T-helper 1 cell treated with Interleukin-12 subunit alpha and Interleukin-12 subunit beta and Interleukin-4 antibody, amounts not matched to agents 30 μg/mL and 1 μg/mL, for 36 hours (primary cell): ENCODE measurements at regions not wholly inside any gene's neighbourhood (a gene's known extent, or its start where the extent isn't known, plus 50 kb on each side); places are given as distances from the start of the nearest gene placed in this dataset.

ENCODE experiments used
- H3K27ac Mint-ChIP-seq: one replicate; pipeline ENCODE4 v1.8.0; 2021; ENCODE audit warnings: mild to moderate bottlenecking, mixed read lengths
- H3K27me3 Mint-ChIP-seq: one replicate; pipeline ENCODE4 v1.8.0; 2021; ENCODE audit warnings: low read depth, mixed read lengths
- H3K36me3 Mint-ChIP-seq: one replicate; pipeline ENCODE4 v1.8.0; 2021; ENCODE audit warnings: low read depth, mixed read lengths
- H3K4me1 Mint-ChIP-seq: one replicate; pipeline ENCODE4 v1.8.0; 2021; ENCODE audit warnings: low read depth, mixed read lengths
- H3K4me3 Mint-ChIP-seq: one replicate; pipeline ENCODE4 v1.8.0; 2021; ENCODE audit warnings: mild to moderate bottlenecking, moderate library complexity, mixed read lengths
- H3K9me3 Mint-ChIP-seq: one replicate; pipeline ENCODE4 v1.8.0; 2021; ENCODE audit warnings: mixed read lengths

DNA sequence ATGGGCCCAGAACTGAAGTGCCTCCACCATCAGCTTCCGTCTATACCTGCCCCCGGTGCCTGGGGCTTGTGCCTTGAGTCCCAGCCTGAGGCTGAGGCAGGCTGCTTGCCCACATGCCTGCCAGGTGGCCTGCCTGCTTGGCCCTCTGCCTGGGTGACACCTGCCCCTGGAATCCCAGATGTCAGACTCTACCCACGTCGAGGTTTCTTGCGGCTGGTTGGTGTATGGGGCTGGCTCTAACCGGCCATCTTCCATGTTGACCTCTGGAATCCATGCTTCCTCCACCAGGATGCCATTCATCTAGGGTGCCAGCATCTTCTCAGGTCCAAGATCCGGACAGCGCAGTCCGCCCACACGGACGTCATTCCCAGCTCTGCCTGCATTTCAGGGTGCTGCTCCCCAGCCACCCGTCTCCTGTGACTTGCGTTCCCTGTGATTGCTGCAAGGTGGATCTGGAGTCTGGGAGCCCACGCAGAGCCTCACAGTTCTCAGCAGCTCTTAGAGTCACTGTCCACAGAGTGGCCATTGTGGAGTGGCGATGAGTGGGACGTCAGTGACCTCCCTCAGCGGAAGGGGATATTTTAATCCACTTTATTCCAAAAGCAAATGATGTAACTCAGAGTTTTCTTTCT lies 298.1 kb downstream of the TCERG1L start:
- H3K4me3 Mint-ChIP-seq, result no peak overlapping the region
- H3K9me3 Mint-ChIP-seq, result no peaks in the 10 kb centered on the region
- no peaks in the 10 kb centered on the region for H3K27me3 Mint-ChIP-seq
- no peaks in the 10 kb centered on the region for H3K36me3 Mint-ChIP-seq
- H3K4me1 Mint-ChIP-seq, result no peaks in the 10 kb centered on the region
- no peak overlapping the region for H3K27ac Mint-ChIP-seq

DNA sequence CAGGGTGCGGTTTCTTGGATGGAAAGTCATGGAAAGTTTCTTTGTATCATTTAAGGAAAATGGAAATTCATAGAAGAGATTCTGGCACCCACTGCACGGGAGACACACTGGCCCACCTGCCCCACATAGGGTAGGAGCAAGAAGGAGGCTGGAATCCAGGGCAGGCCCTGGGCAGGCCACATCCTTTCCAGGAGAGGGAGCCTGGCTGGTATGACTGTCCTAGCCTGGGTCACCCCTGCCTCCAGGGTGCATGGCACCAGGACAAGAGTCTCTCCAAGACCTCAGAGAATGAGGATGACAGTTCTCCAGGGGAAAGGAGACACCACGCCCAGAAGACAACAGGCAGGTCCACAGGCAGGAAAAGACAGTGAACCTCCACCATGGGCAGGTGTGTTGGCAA lies 297.2 kb downstream of the TCERG1L start:
- Mint-ChIP-seq H3K36me3 (no peaks in the 10 kb centered on the region), H3K4me3 (no peak overlapping the region), H3K9me3 (no peaks in the 10 kb centered on the region), H3K4me1 (no peaks in the 10 kb centered on the region), H3K27me3 (no peaks in the 10 kb centered on the region), H3K27ac (no peak overlapping the region)

DNA sequence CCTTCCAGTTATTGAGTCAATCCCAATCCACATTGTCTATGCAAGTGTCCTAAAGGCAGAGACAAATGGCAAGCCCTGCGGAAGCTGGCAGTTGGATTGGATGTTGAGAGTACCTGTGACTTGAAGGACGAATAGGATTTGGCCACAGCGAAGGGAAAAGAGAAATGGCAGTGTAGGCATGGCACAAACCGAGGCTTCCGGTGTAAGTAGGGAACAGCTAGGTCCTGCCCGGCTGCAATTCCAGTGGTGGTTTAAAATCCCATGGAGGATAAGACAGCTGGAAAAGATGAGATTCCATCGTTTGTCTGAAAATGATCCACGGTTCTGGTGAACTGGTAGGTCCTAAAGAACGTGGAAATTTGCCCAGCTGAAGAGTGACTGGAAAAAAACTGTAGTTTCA lies 296.2 kb downstream of the TCERG1L start:
- Mint-ChIP-seq H3K27me3 (no peaks in the 10 kb centered on the region), H3K4me1 (no peaks in the 10 kb centered on the region), H3K27ac (no peak overlapping the region), H3K9me3 (no peaks in the 10 kb centered on the region), H3K36me3 (no peaks in the 10 kb centered on the region), H3K4me3 (no peak overlapping the region)

DNA sequence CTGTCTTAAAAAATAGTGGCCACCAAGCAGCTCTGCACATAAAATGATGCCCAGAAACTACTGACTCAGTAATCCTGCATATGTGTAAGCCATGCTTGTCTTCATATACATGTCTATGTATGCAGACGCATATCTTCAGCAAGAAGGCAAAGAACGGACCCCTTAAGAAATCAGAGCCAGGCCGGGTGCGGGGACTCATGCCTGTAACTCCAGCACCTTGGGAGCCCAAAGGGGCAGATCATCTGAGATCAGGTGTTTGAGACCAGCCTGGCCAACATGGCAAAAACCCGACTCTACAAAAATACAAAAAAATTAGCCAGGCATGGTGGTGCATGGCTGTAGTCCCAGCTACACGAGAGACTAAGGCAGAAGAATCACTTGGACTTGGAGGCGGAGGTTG lies 295.0 kb downstream of the TCERG1L start:
- no peak overlapping the region for H3K4me3 Mint-ChIP-seq
- no peaks in the 10 kb centered on the region for H3K4me1 Mint-ChIP-seq
- H3K27me3 Mint-ChIP-seq, result no peaks in the 10 kb centered on the region
- H3K36me3 Mint-ChIP-seq, result no peaks in the 10 kb centered on the region
- H3K27ac Mint-ChIP-seq, result no peak overlapping the region
- H3K9me3 Mint-ChIP-seq, result no peaks in the 10 kb centered on the region

DNA sequence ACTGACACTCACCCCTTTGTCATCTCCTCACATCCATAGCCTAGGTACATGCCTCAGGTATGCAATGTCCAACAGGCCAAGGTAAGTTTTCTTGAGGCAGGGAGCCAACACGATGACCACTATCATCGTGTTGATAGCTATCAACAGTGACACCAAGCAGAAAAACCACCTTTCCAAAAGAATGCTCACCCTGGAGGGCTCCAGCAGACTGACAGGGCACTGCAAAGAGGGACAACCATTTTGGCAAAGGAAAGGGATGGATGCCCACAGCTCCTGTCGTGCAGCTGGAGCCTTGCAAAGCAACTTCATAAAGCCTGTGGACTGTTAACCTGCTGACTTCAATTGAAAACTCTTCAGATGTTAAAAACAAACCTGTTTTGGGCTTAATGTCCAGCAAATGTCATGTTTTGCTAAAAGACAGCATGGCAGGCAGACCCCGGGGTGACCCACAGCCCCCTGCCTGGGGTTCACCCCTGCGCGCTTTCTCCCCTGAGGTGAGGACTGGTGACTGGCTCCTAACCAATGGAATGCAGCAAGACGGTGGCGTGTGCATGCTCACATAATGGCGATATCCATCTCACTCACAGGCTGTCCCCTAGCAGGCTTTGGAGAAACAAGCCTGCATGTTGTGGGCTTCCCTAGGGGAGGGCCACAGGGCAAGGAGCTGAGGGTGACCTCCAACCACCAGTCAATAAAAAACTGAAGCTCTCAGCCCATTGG lies 293.8 kb downstream of the TCERG1L start:
- H3K4me1 Mint-ChIP-seq, result no peaks in the 10 kb centered on the region
- no peak overlapping the region for H3K27ac Mint-ChIP-seq
- no peaks in the 10 kb centered on the region for H3K36me3 Mint-ChIP-seq
- H3K4me3 Mint-ChIP-seq, result no peak overlapping the region
- no peaks in the 10 kb centered on the region for H3K9me3 Mint-ChIP-seq
- H3K27me3 Mint-ChIP-seq, result no peaks in the 10 kb centered on the region

DNA sequence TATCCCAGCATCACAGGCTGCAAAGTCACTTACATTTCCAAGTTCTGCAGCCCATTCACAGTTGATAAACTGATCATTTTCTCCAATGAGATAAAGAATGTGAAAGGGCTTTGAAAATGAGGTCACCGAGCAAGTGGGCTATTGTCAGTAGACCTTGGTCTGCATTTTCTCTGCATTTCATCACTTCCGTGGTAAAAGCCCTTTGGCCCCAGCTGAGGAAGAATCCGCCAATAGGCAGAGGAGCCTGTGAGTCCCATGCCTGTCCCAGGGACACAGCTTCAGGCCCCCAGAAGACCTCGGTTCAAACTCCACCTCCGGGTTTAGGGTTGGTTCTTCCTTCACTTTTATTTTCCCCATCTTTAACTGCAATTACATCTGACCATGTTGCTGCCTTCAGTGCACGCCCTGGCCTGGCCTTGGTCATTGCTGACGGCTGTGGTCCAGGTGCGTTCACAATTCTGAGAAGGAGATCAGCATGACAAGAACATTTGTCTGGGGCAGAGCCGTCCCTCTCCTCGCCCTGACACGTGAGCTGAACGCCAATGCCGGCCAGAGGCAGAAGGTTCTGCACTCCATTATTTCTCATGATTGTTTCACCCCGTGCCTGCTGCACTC lies 292.5 kb downstream of the TCERG1L start:
- Mint-ChIP-seq H3K27me3 (no peaks in the 10 kb centered on the region), H3K9me3 (no peaks in the 10 kb centered on the region), H3K4me3 (no peak overlapping the region), H3K27ac (no peak overlapping the region), H3K36me3 (no peaks in the 10 kb centered on the region), H3K4me1 (no peaks in the 10 kb centered on the region)

DNA sequence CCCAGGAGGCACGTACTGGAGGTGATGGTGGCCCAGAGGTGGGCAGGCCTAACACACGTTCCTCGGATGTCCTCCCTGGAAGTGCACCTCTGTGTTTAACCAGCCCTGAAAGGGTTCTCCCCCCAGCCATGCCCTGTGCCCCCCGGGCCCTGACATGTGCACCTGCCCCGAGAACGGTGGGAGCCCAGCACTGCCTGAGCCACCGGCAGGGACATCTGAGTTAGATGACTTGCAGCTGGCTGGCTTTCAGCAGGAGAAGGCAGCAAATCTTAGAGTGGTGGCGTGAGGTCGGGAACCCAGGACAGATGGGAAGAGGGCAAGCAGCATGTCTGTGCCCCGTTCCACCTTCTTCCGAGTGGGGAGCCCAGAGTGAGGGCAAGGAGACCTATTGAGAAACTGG lies 291.8 kb downstream of the TCERG1L start:
- H3K4me1 Mint-ChIP-seq, result no peaks in the 10 kb centered on the region
- H3K27me3 Mint-ChIP-seq, result no peaks in the 10 kb centered on the region
- H3K36me3 Mint-ChIP-seq, result no peaks in the 10 kb centered on the region
- no peaks in the 10 kb centered on the region for H3K9me3 Mint-ChIP-seq
- no peak overlapping the region for H3K27ac Mint-ChIP-seq
- H3K4me3 Mint-ChIP-seq, result no peak overlapping the region

DNA sequence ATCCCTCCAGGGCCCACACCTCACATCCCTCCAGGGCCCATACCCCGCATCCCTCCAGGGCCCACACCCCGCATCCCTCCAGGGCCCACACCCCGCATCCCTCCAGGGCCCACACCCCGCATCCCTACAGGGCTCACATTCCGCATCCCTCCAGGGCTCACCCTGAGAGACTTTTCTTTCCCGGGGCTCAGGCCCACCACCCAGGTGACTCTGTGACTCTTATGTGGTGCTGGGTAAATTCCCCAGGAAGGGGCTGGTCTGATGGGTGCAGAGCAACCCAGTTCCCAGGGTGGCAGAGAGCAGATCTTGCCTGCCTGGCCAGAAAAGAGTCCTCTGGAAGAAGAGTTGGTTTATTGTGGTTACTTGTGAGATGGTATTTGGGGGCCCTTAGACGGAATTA lies 290.7 kb downstream of the TCERG1L start:
- H3K4me1 Mint-ChIP-seq, result no peaks in the 10 kb centered on the region
- no peaks in the 10 kb centered on the region for H3K36me3 Mint-ChIP-seq
- H3K27ac Mint-ChIP-seq, result no peak overlapping the region
- H3K9me3 Mint-ChIP-seq, result no peaks in the 10 kb centered on the region
- no peak overlapping the region for H3K4me3 Mint-ChIP-seq
- H3K27me3 Mint-ChIP-seq, result no peaks in the 10 kb centered on the region

DNA sequence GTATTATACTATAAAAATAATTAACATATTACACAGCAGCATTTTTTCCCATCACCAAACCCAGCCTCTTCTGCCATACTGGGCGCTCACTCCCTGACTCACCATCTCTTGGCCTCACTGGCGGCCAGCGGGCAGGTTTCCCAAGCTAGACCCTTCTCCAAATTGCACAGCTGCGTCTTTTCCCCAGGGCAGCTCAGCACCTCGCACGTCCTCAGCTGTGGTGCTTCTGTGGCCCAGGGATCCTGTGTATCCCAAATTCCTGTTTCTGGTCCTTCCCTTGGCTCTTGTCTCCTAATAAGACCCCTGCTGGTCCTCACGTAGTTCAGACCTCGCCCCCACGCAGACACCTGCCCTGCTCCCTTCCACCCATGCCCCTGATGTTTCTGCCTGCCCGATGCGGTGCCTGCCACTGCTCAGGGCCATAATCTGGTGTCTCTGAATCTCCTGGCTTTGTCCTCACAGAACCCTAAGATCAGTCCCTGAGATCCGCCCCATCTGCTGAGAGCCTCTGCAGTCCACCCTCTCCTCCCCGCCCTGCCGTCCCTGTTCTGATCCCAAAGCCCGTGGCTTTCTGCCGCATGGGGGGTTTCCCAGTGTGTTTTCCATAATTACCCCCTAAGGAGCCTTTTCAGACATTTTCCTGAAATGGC lies 290.1 kb downstream of the TCERG1L start:
- H3K27me3 Mint-ChIP-seq, result no peaks in the 10 kb centered on the region
- H3K4me1 Mint-ChIP-seq, result no peaks in the 10 kb centered on the region
- no peaks in the 10 kb centered on the region for H3K9me3 Mint-ChIP-seq
- no peaks in the 10 kb centered on the region for H3K36me3 Mint-ChIP-seq
- H3K4me3 Mint-ChIP-seq, result no peak overlapping the region
- H3K27ac Mint-ChIP-seq, result no peak overlapping the region

DNA sequence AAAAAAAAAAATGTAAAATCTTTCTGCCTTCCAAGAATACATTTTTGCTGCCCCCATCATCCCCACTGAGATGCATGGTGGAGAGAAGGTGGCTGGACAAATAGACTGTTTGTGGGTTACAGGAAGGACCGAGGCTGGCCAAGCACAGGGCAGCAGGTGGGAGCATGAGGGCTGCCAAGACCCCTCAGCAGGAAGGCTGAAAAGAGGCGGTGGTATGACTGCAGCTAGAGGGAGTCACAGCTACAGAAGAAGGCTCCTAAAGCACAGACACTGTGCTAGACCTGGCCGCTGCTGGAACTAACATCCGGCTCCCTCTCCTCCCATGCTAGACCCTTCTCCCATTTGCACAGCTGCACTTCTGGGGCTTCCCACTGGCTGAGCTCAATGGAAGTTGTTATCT lies 289.6 kb downstream of the TCERG1L start:
- Mint-ChIP-seq H3K4me3 (no peak overlapping the region), H3K4me1 (no peaks in the 10 kb centered on the region), H3K36me3 (no peaks in the 10 kb centered on the region), H3K9me3 (no peaks in the 10 kb centered on the region), H3K27ac (no peak overlapping the region), H3K27me3 (no peaks in the 10 kb centered on the region)

DNA sequence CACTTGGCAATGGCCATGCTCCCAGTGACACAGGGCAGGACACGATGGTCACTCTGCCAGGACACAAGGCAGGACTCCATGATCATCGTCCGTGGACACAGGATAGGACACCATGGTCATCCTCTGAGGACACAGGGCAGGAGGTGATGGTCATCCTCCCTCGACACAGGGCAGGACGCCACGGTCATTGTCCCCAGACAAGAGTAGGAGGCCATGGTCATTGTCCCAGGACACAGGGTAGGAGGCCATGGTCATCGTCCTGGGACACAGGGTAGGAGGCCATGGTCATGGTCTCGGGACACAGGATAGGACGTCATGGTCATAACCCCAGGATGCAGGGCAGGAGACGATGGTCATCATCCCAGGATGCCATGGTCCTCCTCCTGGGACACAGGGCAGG lies 289.2 kb downstream of the TCERG1L start:
- no peaks in the 10 kb centered on the region for H3K9me3 Mint-ChIP-seq
- no peak overlapping the region for H3K4me3 Mint-ChIP-seq
- H3K27ac Mint-ChIP-seq, result no peak overlapping the region
- H3K36me3 Mint-ChIP-seq, result no peaks in the 10 kb centered on the region
- H3K27me3 Mint-ChIP-seq, result no peaks in the 10 kb centered on the region
- H3K4me1 Mint-ChIP-seq, result no peaks in the 10 kb centered on the region

DNA sequence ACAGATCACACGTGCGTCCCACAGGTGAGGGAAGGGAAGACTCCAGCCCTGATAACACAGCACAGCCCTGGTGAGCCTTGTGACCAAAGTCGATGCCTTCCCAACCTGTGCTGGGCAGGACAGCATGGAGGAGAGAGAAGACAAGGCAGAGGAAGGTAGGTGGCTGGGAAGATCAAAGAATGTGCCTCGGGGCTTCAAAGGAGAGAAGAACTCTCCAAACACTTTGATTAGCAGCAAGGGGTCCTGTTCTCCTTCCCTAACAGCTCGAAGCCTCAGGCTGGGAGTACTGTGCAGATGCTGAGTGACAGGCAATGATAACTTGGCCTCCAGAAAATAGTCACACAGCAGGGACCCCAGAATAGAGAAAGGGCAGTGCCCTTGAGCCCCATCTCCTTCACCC lies 288.5 kb downstream of the TCERG1L start:
- Mint-ChIP-seq H3K4me3 (no peak overlapping the region), H3K9me3 (no peaks in the 10 kb centered on the region), H3K27ac (no peak overlapping the region), H3K27me3 (no peaks in the 10 kb centered on the region), H3K36me3 (no peaks in the 10 kb centered on the region), H3K4me1 (no peaks in the 10 kb centered on the region)

DNA sequence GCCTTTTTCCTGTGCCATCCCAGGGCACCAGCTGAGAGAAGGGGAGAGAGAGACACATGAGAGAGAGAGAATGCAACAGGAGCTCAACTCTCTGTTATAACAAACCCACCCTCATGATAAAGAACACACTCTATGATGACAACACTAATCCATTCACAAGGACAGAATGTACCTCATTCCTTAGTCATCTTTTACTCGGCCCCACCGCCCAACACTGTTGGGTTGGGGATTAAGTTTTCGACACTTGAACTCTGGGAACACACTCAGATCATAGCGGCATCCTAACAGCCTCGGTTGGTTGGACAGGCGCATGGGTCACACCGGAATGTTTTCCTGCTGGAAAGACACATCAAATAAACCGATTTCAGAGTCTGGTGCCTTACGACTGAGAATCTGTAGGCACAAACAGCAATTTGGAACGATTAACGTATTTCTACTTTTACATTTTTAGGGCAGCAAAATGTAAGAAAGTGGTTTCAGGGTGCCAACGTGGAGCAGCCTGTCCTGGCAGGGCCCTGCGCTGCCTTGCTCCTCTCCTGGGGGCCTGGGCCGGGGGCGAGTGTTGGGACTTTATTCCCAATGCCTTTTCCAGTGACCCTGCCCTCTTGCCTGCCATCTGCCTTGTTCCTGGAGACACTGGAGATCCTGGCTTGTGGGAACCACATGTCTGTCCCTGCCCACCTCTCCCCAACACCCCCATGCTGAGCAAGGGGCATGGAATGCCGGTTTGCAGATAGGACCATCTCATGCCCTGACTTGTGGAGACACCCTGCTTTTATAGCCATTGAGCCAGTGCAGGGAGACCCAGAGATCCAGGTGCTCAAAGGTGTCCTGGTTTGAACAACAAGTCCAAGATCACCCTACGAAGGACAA lies 287.0 kb downstream of the TCERG1L start:
- no peak overlapping the region for H3K4me3 Mint-ChIP-seq
- H3K27me3 Mint-ChIP-seq, result no peaks in the 10 kb centered on the region
- H3K4me1 Mint-ChIP-seq, result no peaks in the 10 kb centered on the region
- no peaks in the 10 kb centered on the region for H3K9me3 Mint-ChIP-seq
- H3K27ac Mint-ChIP-seq, result no peak overlapping the region
- no peaks in the 10 kb centered on the region for H3K36me3 Mint-ChIP-seq

DNA sequence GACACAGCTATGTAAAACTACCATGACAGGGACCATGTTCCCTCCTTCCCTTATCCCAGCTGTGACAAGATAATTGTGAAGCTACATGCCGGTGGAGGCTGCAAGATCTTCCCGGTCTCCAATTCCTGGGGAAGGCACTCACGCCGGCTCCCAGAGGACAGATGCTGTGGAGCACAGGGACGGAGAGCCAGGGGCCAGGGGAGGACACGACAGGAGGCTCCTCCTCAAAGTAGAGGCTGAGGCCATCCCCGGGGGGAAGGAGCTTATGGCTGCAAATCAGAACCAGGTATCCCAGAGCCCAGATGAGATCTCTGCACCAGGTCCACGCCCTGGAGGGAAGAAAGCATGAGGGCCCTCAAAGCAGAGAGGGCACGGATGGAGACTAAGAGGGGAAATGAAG lies 286.2 kb downstream of the TCERG1L start:
- H3K27ac Mint-ChIP-seq, result no peak overlapping the region
- H3K9me3 Mint-ChIP-seq, result no peaks in the 10 kb centered on the region
- no peaks in the 10 kb centered on the region for H3K36me3 Mint-ChIP-seq
- no peaks in the 10 kb centered on the region for H3K4me1 Mint-ChIP-seq
- no peaks in the 10 kb centered on the region for H3K27me3 Mint-ChIP-seq
- no peak overlapping the region for H3K4me3 Mint-ChIP-seq
